K562 (cell line): ENCODE measurements at regions not wholly inside any gene's neighbourhood (a gene's known extent, or its start where the extent isn't known, plus 50 kb on each side); places are given as distances from the start of the nearest gene placed in this dataset.

Experiments used
- HCFC1 ChIP-seq: IDR thresholded peaks from 2 replicates; pipeline ENCODE4 v1.6.1; 2012; ENCODE audit warnings: low read depth, low read length, improper control_type of control experiment
- HIVEP1 ChIP-seq: fragments of 250-450 bp; sonication (Bioruptor Pico); IDR thresholded peaks from 2 replicates; pipeline ENCODE4 v1.4.0; 2020; ENCODE audit warnings: mild to moderate bottlenecking
- SMAD1 ChIP-seq: fragments of 150-350 bp; IDR thresholded peaks from 2 replicates; pipeline ENCODE4 v1.6.1; 2014; ENCODE audit warnings: low read length, low read depth; ENCODE audit not compliant: partially characterized antibody
- ZNF184 ChIP-seq: sonication (generic); formaldehyde crosslinking; IDR thresholded peaks from 2 replicates; pipeline ENCODE4 v1.5.0; 2020; ENCODE audit warnings: missing genetic modification reagents
- ZNF431 ChIP-seq: sonication (generic); formaldehyde crosslinking; IDR thresholded peaks from 2 replicates; pipeline ENCODE4 v1.8.0; 2022; ENCODE audit warnings: mild to moderate bottlenecking, missing genetic modification reagents
- TF ChIP-seq, protein P1 (sequence below), 3 experiments: IDR thresholded peaks in 2 of 3; conservative IDR thresholded peaks in 1 of 3; 2 replicates each; pipeline ENCODE4 v1.5.1; 2011 to 2012; ENCODE audit warnings: low read length in 3 of 3, mild to moderate bottlenecking in 3 of 3, control low read depth in 2 of 3, improper control_type of control experiment in 1 of 3, inconsistent platforms in 1 of 3, low read depth in 1 of 3, mixed read lengths in 1 of 3, moderate library complexity in 1 of 3; ENCODE audit not compliant: insufficient read depth in 2 of 3

DNA sequence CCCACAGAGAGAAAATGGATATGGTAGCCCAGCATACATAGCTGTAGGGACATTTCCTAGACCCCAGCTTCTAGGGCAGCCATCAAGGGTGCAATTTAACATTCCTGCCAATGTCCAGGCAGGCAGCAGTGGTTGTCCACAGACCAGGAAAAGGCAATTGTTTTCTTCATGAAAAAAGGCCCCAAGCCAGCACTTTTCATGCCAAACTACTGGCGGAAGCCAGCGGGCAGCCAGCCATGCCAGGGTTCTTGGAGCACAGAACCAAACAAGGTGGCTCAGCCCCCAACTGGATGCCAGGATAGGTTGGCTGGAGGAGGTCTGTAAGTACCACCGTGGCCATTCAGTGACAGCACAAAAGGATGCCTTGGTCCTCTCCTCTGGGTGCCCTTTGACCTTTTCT is 94.6 kb downstream of the BANF2 start:
- TF ChIP-seq, protein P1, sequence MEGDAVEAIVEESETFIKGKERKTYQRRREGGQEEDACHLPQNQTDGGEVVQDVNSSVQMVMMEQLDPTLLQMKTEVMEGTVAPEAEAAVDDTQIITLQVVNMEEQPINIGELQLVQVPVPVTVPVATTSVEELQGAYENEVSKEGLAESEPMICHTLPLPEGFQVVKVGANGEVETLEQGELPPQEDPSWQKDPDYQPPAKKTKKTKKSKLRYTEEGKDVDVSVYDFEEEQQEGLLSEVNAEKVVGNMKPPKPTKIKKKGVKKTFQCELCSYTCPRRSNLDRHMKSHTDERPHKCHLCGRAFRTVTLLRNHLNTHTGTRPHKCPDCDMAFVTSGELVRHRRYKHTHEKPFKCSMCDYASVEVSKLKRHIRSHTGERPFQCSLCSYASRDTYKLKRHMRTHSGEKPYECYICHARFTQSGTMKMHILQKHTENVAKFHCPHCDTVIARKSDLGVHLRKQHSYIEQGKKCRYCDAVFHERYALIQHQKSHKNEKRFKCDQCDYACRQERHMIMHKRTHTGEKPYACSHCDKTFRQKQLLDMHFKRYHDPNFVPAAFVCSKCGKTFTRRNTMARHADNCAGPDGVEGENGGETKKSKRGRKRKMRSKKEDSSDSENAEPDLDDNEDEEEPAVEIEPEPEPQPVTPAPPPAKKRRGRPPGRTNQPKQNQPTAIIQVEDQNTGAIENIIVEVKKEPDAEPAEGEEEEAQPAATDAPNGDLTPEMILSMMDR (IDR thresholded peaks at IDR 0.05 in 2 of 3, conservative IDR thresholded peaks at IDR 0.05 in 1 of 3; ENCODE audit: insufficient read depth in 2 of 3, low read depth in 1 of 3, low read length in 3 of 3), result no peak
- no peak for TF ChIP-seq SMAD1
- TF ChIP-seq HIVEP1 (CRISPR knock-in tag), result no peak
- TF ChIP-seq ZNF431 (CRISPR knock-in tag), result no peak
- no peak for TF ChIP-seq ZNF184
- TF ChIP-seq HCFC1, result no peak
